ENCODE measurements at regions not wholly inside any gene's neighbourhood (a gene's known extent, or its start where the extent isn't known, plus 50 kb on each side); places are given as distances from the start of the nearest gene placed in this dataset.
"Not testable (repeated sequence)": the region's sequence is repeated elsewhere in the genome, so short reads cannot be mapped to it uniquely, and the experiment has no call there.

- DNase-seq: no peak
These were observed 968.7 kb upstream of the CITED2 start for GRCh38 chr6:140343128-140343527.

DNA sequence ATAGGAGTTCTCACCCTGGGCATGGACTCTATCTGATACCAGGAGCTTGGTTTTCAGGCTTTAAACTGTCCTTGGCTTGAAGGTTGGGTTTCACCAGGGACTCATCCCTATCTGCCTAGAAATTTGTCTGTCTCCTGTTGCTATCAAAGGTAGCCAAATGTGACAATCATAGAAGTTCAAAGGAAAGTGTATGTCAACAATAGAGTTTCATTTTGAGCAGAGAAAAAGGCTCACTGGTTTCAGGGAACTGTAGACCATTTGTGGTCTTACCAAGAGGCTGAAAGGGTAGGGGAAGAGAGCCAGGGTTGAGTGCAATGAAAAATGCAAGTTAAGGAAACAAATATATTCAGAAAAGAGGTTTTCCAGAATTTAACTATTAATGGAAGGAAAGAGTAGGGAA, 966.8 kb upstream of the CITED2 start:
- no peak for DNase-seq

DNA sequence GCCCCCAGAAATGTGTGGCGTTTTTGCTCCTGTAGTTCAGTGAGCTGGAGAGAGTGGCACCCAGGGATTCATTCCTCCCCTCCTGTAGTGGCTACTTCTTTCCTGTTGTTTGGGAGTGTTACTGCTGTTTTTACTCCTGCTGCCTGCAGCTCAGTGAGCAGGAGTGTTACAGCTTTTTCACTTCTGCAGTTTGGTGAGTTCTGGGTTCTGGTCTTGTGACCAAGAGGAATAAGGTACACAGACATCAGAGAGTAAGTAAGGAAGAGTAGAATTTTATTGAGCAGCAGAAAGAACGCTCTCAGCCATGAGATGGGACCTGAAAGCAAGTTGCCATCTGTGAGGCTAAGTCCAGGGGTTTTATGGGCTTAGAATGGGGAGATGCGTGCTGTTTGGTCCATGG, 966.3 kb upstream of the CITED2 start:
- no peak for DNase-seq

DNA sequence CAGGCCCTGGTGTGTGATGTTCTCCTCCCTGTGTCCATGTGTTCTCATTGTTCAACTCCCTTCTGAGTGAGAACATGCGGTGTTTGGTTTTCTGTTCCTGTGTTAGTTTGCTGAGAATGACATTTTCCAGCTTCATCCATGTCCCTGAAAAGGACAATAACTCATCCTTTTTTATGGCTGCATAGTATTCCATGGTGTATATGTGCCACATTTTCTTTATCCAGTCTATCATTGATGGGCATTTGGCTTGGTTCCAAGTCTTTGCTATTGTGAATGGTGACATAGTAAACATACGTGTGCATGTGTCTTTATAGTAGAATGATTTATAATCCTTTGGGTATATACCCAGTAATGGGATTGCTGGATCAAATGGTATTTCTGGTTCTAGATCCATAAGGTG, 964.6 kb upstream of the CITED2 start:
- not testable (repeated sequence) for DNase-seq

DNA sequence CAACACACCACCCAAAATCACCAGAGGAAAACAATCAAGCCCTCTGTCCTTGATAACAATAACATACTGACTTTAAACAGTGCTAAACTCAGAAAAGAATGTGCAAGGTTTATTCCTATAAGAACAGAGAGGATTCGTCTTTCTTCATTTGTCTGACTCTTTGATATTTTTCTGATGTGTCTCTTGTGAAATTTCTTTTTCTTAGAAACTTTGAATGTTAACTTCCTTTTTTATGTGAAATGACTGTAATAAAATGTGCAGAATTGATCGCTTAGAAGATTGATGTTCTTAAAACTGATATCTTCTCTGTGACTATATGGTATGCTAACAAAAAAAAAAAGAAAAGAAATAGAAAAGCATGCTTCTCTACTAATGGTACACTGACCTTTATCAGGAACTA, 947.4 kb upstream of the CITED2 start:
- DNase-seq: no peak

- DNase-seq: no peak
These were observed 945.9 kb upstream of the CITED2 start for GRCh38 chr6:140320081-140321080.

DNA sequence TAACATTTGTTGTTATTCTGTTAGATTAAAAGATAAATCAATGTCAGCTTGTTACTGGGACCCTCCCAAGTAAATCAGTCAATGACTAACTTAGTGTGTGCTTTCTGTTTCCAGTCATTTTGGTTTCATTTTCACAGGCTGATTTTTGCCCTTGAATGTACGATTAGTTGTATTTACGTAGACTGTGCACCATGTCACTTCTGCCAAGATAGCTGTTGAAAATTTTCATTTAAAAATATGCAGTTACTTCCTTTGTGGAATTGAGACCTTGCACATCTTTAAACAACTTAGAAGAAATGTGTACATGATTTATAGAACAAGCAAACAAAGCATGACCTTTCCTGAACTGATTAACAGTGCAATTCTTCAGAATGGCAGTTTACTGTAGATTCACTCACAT, 944.8 kb upstream of the CITED2 start:
- DNase-seq: no peak

GRCh38 chr6:140318408-140318807, 944.0 kb upstream of the CITED2 start:
- DNase-seq: no peak

DNA sequence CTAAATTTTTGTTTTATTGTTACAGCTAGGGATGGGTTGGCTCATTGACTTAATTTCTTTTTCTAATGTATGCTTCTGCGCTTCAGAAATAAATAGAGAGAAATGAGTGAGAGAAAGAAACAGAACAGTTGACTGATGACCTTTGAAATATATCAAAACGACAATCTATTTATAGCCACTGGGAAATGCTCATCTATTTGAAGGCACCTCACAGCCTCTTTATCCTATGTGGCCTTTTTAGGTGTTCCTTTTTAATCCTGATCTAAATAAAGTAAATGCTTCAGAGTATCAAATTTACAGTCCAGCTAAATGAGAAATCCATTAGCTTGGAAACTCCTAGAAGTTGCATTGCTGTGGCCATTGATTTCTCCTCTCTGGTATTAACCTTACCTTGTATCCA, 943.5 kb upstream of the CITED2 start:
- no peak for DNase-seq

GRCh38 chr6:140316966-140317365, 942.5 kb upstream of the CITED2 start:
- no peak for DNase-seq

DNA sequence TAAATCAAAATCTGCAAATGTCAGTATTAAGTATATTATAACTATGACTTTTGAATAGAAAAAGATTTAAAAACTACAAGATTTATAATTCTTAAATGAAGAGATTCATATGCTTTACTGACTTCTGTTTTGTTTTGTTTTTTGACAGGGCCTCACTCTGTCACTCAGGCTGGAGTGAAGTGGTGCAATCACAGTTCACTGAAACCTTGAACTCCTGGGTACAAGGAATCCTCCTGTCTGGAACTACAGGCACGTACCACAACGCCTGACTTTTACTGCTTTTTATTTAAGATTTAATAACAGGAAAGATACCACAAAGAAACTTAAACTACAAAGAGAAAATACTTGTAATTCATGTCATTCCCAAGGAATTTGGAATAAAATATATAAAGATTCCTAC, 940.2 kb upstream of the CITED2 start:
- no peak for DNase-seq

DNA sequence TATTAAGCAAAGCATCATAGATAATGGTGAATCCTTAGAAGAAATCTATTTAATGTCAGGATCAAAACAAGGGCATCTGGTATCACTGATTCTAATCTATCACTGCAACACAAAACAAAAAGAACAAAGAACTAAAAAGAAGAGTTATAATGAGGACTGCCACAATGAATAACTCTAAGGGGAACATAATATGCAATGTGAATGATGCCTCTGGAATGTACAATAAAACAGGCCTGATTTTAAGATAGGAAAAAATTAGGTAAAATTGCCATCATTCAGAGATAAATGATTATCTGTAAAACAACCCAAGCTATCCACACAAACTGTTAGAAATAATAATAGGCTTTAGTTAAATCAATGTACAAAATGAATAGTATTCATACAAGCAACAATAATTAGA, 936.7 kb upstream of the CITED2 start:
- no peak for DNase-seq

GRCh38 chr6:140303218-140303949, 928.9 kb upstream of the CITED2 start:
- DNase-seq: no peak

DNA sequence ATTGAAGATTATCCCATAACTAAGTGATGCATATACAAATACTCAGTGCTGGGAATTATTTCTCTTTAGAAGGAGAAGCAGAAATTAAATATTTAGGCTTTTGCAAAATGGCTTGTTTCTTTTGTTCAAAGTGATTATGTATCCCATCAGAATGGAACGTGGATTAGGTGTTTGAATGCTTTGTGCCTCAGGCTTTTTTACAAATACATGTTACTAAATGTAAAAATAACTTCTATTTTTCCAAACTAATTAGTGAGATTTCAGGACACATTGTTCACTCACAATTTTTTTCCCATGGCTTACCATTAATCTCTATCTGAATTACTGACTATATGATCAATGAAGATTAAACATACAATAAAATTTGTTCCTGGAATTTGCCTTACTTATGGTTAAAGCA, 925.9 kb upstream of the CITED2 start:
- no peak for DNase-seq

- DNase-seq: no peak
These were observed 914.7 kb upstream of the CITED2 start for GRCh38 chr6:140289186-140289585.

DNA sequence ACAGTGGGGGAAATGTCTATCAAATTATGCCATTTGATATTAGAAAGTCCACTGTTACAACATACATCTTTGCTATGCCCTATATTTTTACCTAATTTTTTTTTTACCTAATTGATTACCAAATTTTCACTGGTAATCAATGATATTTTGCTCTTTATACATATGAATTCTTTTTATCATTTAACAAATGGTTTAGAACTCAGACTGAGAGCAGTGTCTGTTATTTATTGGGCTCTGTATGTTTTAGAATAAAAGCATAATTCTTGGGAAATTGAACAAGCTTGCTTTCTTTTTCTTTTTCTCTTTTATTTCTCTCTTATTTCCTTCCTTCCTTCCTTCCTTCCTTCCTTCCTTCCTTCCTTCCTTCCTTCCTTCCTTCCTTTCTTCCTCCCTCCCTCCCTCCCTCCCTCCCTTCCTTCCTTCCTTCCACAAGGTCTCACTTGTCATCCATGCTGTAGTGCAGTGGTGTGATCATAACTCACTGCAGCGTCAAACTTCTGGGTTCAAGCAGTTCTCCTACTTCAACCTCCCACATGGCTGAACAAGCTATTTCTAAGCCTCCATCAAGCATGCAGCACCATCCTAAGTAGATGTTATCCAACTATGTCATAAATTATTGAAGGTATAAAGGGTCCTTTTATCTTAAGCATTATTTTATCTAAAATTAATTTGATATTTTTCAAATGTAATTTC, 911.7 kb upstream of the CITED2 start:
- DNase-seq: no peak

DNA sequence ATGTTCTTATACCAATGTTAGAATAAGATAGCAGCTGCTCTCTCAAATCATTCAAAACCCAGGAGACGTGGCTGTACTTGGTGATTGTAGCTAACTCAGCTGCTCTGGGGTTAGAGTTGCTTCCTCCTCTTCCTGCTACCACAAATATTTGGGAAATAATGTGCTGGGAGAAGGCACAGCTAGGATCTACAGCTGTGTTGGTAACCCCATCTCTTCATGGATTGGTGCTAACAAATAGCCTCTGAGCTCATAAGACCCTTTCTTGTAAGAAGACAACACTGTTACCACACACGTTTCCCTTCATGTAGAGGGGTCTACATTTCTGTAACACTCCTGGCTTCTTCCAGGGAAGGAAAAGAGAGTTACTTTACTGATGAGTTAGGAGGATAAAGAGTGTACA, 911.0 kb upstream of the CITED2 start:
- no peak for DNase-seq

DNA sequence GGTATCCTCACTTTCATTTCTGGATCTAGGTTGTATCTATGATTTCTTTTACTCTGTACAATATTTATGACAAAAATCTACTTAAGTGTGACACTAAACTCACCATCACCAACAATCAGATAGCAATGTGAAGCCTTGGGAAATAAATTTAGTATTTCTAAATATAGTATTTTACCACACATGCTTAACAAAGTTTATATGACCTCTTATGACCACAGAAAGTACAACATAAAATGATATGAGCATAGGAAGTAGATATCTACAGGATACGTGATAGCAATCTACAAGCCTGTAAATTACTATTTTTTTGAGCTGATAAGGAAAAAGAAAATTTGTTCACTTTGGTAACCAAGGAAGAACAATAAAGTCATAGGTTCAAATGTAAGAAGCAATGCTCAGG, 910.4 kb upstream of the CITED2 start:
- no peak for DNase-seq

- no peak for DNase-seq
These were observed 908.7 kb upstream of the CITED2 start for GRCh38 chr6:140283197-140283596.

DNA sequence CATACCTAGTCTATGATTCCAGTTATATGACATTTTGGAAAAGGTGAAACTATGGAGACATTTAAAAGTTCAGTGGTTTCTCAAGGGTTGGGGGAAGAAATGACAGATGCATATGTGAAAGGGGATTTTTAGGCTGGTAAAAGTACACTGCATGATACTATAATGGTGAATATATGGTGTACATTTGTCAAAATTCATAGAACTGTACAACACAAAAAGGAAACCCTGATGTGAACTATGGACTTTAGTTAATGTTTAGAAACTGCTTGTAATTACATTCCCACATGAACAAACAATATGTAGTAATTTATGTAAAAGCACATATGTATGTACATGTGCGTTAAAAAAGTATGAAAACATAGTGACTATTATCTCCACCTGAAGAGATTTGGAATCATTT, 907.3 kb upstream of the CITED2 start:
- no peak for DNase-seq

DNA sequence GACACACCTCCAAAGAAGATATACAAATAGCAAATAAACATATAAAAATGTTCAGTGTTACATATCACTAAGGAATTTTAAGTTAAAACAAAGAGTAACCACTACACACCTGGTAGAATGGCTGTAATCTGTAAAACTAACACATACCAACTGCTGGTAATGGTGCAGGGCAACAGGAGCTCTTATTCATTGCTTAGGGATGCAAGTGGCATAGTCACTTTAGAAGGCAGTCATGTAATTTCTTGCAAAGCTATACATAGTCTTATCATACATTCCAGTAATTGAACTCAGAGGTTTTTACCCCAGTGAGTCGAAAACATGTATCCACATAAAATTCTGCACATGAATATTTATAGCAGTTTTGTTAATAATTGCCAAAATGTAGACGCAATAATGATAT, 906.8 kb upstream of the CITED2 start:
- no peak for DNase-seq

DNA sequence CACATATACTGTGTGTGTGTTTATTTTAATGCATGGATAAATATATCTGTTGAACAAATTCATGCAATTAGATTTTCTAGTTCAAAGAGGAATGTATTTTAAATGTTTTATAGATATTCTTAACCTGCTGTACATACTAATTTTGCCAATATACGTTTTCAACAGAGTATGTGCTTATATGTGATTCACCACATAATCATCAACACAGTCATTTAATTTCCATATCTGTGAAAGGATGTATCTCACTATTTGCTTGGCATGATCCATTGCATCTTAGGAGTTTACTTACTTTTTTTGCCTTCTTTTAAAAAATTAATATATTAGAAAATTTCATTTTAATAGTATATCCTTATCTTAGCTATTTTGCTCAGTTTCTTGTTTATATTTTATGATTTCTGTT, 902.3 kb upstream of the CITED2 start:
- DNase-seq: no peak

- DNase-seq: no peak
These were observed 901.7 kb upstream of the CITED2 start for GRCh38 chr6:140276133-140276532.

DNA sequence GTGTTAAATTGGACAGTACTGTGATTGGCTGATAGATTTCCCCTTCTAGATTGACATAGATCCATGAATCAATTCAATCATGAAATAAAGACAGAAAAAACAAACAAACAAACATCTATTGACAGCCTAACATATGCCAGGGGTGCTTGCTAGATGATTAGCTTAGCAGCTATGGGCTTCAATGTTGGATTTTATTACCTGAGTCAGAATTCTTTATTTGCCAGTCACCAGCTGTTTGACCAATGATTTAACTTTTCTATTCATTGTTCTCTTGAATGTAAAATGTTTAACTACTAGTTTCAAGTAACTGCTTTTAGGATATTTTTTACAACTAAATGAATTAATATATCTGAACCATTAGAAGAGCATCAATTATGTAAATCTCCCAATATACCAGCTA, 901.3 kb upstream of the CITED2 start:
- DNase-seq: no peak
